ENCODE measurements at regions not wholly inside any gene's neighbourhood (a gene's known extent, or its start where the extent isn't known, plus 50 kb on each side); places are given as distances from the start of the nearest gene placed in this dataset.

DNA sequence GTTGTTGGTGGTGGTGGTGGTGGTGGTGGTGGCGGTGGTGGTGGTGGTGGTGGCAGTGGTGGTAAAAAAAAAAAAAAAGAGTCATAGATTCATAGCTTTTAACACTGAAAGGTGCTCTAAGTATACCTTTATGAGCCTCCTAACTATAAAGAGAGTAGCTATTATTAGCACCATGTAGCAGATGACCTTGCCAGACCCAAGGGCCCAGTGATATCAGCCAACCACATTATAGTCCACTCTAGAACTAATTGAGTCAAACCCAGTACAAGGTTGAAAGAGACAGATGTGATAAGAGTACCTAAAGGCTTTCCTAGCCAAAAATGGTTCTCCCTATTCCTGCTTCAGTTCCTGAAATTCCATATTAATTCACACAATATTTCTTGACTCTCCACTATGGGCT is 245.3 kb downstream of the HACE1 start:
- no peak for DNase-seq (ENCODE audit: low spot score)

DNA sequence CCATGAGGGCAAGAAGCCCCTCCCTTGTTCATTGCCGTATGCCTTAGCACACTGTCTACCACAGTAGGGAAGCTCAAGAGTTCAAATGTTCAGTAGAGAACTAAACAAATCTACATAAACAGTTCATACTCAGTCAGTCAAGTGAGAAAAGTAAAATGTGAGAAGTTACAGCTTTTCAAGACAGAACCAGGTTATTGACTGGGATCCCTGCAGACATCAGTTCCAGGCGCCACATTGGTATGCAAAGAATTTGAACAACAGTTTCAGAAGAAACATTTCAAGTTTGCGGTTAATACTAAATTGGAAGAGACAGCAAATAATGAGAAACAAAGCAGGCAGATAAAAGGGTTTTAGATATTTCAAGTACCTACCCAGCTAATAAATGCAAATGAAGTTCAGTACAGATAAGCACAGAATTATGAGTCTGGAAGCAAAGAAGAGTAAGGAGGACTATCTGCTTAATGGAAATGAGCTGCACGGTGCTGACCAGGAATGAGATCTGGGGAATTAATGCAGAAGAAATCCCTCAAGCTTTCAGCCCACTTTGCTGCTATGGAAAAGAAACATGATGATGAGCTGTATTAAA is 246.2 kb downstream of the HACE1 start:
- no peak for DNase-seq (ENCODE audit: low spot score)

DNA sequence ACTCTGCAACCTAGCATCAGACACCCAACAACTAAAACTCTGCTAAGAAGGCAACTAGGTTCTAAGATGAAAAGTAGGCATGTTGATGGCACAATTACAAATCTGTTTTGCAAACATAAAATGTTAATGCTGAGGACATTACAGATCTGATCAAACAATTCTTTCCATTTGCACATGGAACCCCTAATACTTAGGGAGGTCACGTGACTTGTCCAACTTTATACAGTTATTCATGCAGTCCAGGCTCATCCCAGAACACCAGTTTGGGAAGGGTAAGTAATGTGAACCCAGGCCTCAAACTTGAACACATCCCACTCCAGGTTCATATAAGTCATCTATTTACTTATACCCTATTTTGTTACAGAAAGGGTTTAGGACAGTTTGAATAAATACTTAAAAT is 247.2 kb downstream of the HACE1 start:
- no peak for DNase-seq (ENCODE audit: low spot score)

DNA sequence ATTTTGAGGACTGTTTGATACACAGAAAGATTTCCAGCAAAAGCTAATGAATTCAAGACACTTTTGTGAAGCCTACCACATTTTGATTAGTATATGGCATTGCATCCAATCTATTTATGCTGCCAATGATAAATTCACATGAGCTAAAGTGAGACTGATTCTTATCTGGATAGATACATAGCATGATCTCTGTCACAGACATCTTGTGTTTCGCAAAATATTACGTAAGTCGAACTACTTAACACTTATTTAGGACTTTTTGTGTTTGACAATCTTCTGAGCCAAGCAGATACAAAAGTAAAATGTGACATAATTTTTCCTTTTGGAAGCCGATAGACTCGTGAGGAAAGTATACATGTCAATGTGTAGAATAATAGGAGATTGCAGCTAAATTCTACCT is 251.6 kb downstream of the HACE1 start:
- no peak for DNase-seq (ENCODE audit: low spot score)

DNA sequence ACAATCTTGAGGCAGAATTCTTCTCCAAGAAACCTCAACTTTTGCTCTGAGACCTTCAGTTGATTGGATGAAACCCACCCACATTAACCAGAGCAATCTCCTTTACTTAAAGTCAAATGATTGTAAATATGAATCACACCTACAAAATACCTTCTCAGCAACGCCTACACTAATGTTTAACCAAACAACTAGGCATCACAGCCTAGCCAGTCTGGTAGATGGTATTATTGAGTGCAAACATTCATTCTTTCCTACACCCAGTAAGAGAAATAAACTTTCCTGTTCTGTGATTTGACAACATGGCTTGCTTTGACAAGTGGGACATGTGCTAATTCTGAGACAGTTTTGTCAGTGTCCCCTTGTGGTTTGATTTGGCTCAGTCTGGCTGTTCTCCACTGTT is 252.2 kb downstream of the HACE1 start:
- DNase-seq (ENCODE audit: low spot score): no peak

DNA sequence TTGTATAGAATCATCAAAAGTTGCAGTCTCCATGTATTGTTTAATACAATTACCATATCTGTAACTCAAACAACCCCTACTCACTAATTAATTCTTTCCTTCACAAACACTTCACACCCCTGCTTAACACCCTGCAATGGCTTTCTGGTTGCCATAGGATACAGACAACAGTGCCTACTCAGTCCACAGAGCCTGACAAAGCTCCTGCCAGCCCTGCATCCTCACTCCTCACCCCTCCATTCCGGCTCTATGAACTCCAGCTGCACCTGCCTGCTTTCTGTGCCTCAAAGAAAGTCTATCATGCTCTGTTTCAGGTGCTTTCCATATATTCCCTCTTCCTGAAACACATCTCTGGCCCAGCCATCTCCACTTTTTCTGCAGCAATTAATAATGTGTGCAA is 253.4 kb downstream of the HACE1 start:
- no peak for DNase-seq (ENCODE audit: low spot score)

DNA sequence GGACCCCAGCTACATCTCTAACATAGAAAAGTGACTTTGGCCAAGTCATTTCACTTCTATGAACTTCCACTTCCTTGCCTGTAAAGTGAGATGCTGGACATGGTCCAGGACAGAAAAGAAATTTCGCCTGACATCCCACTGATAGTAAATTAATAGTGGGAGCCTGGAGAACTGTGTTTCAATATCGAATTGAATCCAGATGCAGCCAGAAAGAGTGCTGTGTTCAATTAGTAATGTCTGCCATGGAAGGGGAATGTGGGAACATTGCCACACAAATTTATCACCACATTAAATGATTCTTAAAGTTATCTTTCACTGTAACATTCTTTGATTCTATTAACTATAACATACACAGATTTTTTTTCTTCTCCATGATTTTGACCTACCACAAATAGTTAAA is 255.0 kb downstream of the HACE1 start:
- no peak for DNase-seq (ENCODE audit: low spot score)

DNA sequence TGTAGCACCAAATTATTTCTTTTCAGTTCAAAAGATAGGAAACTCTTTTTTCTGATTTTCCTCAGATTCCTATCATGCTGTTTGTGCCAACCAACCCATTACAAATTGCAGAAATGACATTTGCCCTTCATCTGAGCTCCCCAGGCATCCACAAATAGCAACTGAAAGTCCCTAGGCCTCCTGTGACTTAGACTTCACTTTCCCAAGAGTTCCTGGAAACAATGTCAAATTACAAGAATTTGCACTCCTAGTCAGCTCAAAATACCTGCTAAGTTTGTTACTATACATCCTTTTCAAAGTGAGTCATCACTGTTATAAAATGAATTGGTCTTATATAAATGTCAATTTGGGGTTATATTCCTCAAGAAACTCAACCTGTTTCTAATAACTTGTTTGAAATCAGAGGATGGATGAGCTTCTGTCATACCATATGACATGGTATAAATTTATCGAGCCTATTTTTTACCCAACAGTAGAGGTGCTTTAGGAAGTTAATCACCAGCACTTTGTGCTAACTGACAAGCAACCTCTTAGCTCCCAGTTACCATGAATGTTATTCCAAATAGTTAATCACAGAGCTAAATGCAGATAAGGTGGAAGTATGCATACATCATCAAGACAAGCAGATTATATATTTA is 256.5 kb downstream of the HACE1 start:
- DNase-seq (ENCODE audit: low spot score): no peak

DNA sequence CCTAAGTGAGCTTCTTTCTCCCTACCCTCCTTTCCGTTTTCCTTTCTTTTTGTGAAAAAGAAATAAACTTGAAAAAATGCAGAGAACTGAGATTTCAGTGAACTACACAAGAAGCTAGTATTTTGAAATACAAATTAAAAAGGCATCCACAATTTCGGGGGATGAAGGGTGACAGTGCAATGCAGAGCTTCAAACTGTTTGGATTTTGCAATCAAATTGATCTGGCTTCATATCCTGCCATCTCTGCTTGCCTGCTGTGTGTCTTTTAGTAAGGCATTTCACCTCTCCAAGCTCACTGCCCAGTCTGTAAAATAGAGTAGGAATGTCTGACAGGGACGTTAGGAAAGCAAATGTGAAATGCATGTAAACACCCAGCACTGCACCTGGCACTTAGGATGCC is 258.0 kb downstream of the HACE1 start:
- DNase-seq (ENCODE audit: low spot score): no peak

DNA sequence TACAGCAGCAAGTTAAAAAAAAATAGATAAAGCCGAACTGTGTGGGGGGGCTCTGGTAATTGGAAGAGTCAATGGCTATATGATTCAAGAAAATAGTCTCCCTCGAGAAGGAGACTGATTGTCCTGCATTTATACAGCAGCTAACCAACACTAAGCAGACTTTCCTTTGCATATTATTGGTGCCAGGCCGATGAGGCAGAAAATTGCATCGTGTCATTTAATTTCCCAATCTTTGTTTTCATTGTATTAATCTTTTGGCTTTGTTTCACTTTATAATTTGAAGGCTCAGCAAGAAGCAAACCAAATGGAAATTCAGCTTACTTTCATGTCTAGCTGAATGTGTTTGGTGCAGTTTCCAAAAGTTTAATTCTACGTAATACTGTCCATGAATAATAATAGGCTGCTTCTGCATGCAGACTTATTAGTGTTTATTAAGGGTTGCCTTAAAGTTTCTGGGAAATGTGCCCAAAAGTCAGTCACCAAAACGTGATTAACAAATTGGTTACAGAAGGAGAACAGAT is 258.5 kb downstream of the HACE1 start:
- DNase-seq (ENCODE audit: low spot score): no peak

DNA sequence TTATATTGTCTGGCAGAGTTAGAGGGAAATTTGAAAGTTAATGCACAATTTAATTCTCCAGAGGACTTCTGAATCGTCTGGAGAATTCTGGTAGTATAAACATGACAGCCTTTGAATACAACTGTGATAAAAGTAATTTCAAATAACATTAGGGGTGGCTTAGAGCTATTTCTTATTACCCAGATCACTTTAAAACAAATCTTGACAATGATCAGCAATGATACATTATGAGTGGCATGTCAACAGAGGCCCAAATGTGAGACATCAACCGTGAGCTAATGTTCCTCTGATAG is 259.1 kb downstream of the HACE1 start:
- no peak for DNase-seq (ENCODE audit: low spot score)

DNA sequence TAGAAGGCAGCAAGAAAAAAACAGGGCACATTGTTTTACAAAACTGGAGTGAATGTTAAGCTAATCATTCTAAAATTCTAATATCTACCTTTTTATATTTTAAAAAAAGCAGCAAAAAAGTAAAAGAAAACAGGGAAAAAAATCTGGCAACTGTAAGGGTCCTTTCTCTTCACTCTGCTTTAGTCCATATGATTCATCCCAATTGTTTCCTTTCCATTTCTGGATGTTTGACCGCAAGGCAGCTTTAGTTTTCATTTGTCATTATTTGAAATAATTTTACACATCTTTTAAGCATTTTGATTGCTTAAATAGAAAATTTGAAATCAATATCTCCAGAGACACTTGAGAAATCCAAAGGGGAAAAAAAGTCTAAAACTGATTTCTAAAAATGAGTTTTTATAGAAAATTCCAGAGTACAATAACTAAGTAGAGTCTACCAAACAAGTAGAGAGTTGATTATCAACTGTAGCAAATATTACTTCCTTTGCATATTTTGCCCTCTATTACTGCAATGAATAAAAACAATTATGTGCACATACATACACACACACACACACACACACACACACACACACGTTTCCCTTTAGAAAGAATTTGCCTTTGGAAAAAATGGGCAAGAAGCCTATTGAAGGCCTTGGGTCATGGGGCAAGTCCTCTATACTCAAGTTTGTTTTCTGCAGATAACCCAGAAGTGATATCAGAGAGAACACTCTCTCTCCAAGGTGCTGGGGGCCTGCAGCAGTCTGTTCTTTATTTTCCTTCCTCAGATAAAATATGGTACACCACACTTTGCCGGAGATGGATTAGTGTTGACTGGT is 259.7 kb downstream of the HACE1 start:
- DNase-seq (ENCODE audit: low spot score): no peak

DNA sequence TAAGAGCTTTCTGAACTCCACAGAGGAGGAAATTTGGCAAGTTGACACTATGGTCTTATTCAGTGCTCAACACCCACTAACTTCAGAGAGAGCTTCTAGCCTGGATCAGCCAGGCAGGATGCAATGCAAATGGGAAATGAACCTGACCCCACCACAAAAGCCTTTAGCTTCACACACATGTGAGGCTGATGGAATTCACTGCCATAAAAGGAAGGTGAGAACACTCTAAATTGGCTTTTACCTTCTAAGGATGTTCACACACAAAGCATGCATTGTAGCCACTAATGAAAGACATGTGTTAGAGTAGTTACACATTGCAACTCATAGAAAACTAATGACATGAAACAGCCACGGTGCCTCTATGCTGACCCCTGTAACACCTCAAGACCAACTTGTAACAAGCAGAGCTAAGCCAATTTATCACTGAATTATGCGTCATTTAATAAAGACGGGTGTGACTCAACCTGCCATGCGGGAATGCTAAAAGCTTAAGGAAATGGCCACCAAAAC is 262.1 kb downstream of the HACE1 start:
- no peak for DNase-seq (ENCODE audit: low spot score)

DNA sequence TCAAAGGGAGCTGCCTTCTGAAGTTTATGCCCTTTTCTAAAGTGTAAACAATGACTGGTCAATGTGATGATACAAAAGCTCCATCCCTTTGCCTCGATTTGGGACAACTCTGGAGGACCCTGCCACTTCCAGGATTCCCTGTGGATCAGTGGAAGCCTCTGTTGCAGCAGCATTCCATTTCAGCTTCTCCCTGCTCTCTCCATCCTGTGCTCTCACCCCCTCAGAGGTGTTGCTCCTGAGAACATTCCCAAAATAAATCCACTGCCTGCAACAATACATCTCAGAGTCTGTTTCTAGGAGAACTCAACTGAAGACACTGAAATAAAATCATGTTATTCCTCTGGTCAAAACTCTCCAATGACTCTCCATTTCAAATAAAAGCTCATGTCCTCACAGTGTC is 263.6 kb downstream of the HACE1 start:
- DNase-seq (ENCODE audit: low spot score): no peak

DNA sequence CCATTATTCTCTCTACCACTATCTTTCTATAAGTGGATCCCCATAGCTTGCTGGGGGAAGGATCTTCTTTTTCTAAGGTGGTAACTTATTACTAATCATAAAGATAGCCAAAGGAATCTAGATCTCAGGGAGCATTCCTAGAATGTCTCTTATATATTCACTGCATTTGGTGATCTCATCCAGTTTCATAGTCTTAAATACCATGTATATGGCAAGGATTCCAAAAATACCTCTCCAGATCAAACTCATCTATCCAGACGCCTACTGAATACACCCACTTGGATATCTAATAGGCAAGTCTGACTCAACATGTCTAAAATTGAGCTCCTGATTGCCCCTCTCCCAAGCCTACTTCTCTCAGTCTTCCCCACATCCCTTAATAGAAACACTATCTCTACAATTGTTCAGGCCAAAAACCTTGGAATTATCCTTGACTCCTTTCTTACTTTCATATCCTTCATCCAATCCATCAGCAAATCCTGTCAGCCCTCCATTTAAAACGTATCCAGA is 264.4 kb downstream of the HACE1 start:
- no peak for DNase-seq (ENCODE audit: low spot score)

DNA sequence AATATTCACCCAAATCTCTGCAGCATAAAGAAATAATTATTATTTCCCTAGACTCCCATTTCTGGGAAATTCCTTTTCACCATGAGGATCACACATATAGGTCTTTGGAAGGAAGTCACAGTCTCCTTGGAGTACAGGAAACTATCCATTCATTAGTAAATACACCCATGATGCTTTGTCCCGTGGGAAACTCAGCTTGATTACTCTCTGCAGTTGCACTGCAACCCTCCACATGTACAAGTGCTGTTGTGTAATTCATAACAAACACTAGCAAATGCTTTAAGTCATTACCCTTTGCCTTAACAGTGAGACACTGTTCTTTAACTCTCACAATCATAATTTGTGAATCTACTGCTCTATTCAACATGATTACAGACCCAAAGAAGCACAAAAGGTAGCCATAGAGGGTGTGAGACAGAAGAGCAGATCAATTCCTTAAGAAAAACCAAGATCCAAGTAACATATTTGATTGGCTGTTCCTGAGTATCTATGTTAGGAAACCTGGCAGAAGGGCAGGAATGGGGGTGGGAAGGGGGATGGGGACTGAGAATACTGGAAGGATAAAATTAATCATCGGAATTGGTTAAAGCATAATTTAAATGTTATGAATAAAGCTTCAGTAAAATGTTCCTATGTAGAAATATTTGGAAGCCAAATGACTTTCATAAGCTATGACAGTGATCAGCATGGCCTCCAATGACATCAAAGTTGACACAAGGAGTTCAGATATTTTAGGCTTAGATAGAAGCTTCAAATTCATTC is 268.0 kb downstream of the HACE1 start:
- DNase-seq (ENCODE audit: low spot score): no peak

DNA sequence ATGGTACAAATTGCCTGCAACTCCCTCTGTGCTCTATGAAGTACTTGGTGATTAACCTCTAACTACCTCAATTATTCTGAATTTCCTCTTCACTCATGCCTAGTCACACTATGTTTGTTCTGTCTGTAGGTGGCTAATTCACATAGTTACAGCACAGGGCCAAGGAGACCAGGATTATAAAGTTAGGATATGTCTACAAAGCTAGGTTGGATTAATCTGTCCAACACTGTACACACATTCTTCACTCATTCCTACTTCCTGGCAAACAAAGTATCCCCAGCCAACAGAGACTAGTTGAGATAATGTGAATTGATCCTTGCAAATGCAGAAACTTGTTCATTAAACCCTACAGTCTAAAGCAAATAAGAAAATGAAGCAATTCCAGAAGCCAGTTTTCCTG is 269.8 kb downstream of the HACE1 start:
- DNase-seq (ENCODE audit: low spot score): no peak

DNA sequence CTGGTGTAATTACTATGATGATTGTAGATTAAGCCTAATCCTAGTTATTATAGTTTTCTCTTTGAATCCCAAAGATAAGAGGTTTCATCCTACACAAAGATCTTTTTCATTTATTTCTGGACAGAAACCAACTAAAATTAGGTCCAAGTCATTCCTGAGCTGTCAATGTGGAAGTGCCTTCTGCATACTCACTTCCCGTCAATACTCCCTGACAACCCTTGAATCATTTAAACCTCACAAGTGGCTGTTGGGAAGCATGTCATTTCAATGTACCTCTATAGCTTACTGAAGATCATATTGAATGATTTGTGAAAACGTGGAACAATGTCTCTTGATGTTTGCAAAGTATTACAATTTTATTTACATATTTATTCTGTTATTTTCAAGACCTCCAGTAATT is 274.1 kb downstream of the HACE1 start:
- DNase-seq (ENCODE audit: low spot score): no peak

DNA sequence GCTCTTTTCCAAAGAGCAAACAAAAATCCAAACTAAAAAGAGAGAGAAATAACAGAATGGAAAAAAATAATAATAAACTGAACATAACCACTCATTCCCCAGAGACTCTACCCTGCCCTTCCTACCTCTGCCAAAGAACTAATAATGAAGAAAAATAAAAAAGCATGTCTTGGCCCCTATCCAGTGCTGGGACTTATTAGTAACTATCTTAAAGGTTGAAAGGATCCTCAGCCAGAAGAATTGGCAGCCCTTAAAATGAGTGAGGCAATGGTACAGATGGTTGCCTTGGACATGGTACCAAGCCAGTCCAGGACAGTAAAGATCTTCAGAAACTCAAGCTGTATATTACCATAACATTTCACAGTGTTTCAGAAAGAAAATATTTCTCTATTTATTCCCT is 279.3 kb downstream of the HACE1 start:
- DNase-seq (ENCODE audit: low spot score): no peak

DNA sequence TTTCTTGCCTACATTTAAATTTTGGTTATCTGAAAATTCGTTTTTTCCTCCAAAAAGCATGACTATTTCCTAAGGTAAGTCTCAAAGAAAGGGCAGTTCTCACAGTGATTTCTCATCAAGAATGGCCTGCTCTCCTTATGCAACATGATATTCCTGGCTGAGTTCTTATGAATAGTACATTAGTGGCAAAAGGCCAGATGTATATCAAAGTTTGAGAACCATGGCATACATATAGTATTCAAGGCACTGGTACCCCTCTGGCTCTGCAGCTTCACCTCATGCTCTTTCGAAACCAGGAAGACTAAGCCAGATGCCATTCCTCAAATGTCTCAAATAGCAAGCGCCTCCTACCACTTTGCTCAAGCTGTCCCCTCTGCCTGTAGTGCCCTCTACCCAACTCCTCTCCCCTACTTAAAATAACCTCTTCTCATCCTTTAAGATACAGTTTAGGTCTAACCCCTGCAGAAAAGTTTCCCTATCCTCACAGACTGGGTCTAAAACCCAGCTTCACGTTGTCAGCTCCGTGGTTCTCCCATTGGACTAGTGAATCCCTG is 280.3 kb downstream of the HACE1 start:
- no peak for DNase-seq (ENCODE audit: low spot score)

DNA sequence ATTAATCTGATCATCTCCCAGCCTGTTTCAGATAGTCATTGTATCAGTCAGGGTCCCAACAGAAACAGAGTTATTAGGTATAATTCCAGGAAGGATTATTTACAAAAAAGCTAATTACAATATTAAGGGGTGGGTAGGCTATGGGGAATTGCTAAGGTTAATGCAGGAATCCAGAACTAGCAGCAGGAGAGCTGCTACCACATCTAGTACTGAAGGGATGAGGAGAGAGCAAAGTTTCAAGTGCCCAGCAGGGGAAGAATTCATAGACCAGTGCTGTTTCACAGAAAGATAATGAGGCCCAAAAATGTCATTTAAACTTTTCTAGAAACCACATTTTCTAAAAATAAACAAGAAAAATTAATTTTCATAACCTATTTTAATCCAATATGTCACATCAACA is 284.2 kb downstream of the HACE1 start:
- no peak for DNase-seq (ENCODE audit: low spot score)

DNA sequence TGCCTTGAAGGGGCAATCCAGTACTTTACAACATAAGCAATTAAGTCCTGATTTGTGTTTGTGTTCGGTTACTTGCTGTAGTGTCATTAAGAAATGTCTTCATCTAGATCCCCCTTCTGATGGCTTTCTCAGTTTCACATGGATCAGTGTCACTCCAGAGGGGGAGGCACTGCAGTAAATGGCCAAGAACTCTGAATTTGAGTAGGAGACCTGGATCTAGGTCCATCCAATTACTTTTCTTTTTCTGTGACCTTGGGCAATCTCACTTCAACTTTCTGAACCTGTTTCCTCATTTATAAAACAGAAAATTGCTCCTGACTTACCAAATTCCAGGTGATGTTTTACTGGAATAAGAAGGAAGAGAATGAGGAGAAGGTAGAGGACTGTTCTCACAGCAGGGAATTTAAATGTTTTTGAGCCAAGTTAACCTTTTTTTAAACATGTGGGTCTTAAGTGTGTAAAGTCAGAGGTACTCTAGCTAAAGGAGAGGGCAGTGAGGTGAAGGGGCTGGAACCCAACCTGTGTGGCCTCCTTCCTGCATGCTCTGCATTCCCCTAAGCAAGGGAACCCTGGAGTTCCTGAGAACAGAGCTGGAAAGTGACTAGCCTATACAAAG is 285.5 kb downstream of the HACE1 start:
- no peak for DNase-seq (ENCODE audit: low spot score)

Data from CD4-positive, alpha-beta T cell treated with Interleukin-6 at 100 ng/mL for 8 hours (primary cell).